H9 (cell line): ENCODE measurements at regions not wholly inside any gene's neighbourhood (a gene's known extent, or its start where the extent isn't known, plus 50 kb on each side); places are given as distances from the start of the nearest gene placed in this dataset.

Experiments
- DNase-seq: peaks from one replicate; pipeline ENCODE4 v3.0.0-alpha.2; 2017
- H2AFZ ChIP-seq: one replicate; pipeline ENCODE4 v1.6.1; 2013; ENCODE audit warnings: mild to moderate bottlenecking, low read length, control low read depth, moderate library complexity
- H2AK5ac ChIP-seq: 2 replicates; pipeline ENCODE4 v1.6.1; 2013; ENCODE audit warnings: low read length, control low read depth, mixed read lengths; ENCODE audit not compliant: insufficient read length
- H2BK120ac ChIP-seq: one replicate; pipeline ENCODE4 v1.6.1; 2013; ENCODE audit warnings: low read depth, mild to moderate bottlenecking, low read length, control low read depth, inconsistent platforms; ENCODE audit not compliant: poor library complexity, severe bottlenecking
- H2BK12ac ChIP-seq: 2 replicates; pipeline ENCODE4 v1.6.1; 2013; ENCODE audit warnings: low read length, control low read depth, mixed read lengths, low read depth; ENCODE audit not compliant: insufficient read length
- H2BK15ac ChIP-seq: 2 replicates; pipeline ENCODE4 v1.6.1; 2013; ENCODE audit warnings: low read depth, low read length, control low read depth
- H2BK20ac ChIP-seq: one replicate; pipeline ENCODE4 v1.6.1; 2013; ENCODE audit warnings: low read depth, mild to moderate bottlenecking, low read length, control low read depth, inconsistent platforms; ENCODE audit not compliant: poor library complexity, severe bottlenecking
- H2BK5ac ChIP-seq: 2 replicates; pipeline ENCODE4 v1.6.1; 2013; ENCODE audit warnings: low read length, control low read depth, mixed read lengths; ENCODE audit not compliant: insufficient read length
- H3K14ac ChIP-seq: 2 replicates; pipeline ENCODE4 v1.6.1; 2013; ENCODE audit warnings: low read length, control low read depth; ENCODE audit not compliant: insufficient read depth
- H3K18ac ChIP-seq: 2 replicates; pipeline ENCODE4 v1.6.1; 2013; ENCODE audit warnings: low read depth, mild to moderate bottlenecking, mixed read lengths, low read length, control low read depth; ENCODE audit not compliant: insufficient read length
- H3K23ac ChIP-seq: 2 replicates; pipeline ENCODE4 v1.6.1; 2013; ENCODE audit warnings: low read length, control low read depth, mixed read lengths, low read depth; ENCODE audit not compliant: insufficient read length
- H3K23me2 ChIP-seq: 2 replicates; pipeline ENCODE4 v1.6.1; 2013; ENCODE audit warnings: low read depth, mild to moderate bottlenecking, mixed read lengths, low read length, control low read depth; ENCODE audit not compliant: insufficient read length, poor library complexity, severe bottlenecking
- H3K27ac ChIP-seq: 2 replicates; pipeline ENCODE4 v1.5.1; 2013; ENCODE audit warnings: low read length, control low read depth, mixed read lengths, low read depth; ENCODE audit not compliant: insufficient read length
- H3K27me3 ChIP-seq: 2 replicates; pipeline ENCODE4 v1.6.1; 2013; ENCODE audit warnings: low read length, control low read depth, inconsistent platforms; ENCODE audit not compliant: insufficient read depth
- H3K4ac ChIP-seq: 2 replicates; pipeline ENCODE4 v1.6.1; 2013; ENCODE audit warnings: low read depth, mild to moderate bottlenecking, control low read depth, inconsistent platforms, low read length, moderate library complexity
- H3K4me1 ChIP-seq: 2 replicates; pipeline ENCODE4 v1.6.1; 2013; ENCODE audit warnings: low read length, control low read depth, inconsistent platforms; ENCODE audit not compliant: insufficient read depth
- H3K4me2 ChIP-seq: 2 replicates; pipeline ENCODE4 v1.6.1; 2013; ENCODE audit warnings: low read length, control low read depth, mixed read lengths; ENCODE audit not compliant: insufficient read length, insufficient read depth
- H3K56ac ChIP-seq: 2 replicates; pipeline ENCODE4 v1.6.1; 2013; ENCODE audit warnings: low read depth, mild to moderate bottlenecking, mixed read lengths, low read length, control low read depth; ENCODE audit not compliant: insufficient read length
- H3K79me1 ChIP-seq: 2 replicates; pipeline ENCODE4 v1.6.1; 2013; ENCODE audit warnings: low read depth, mild to moderate bottlenecking, moderate library complexity, low read length, control low read depth, inconsistent platforms; ENCODE audit not compliant: insufficient read depth, poor library complexity, severe bottlenecking
- H3K79me2 ChIP-seq: 2 replicates; pipeline ENCODE4 v1.6.1; 2013; ENCODE audit warnings: low read length, control low read depth, inconsistent platforms; ENCODE audit not compliant: insufficient read depth
- H3K9ac ChIP-seq: 2 replicates; pipeline ENCODE4 v1.6.1; 2013; ENCODE audit warnings: low read length, control low read depth, mixed read lengths; ENCODE audit not compliant: insufficient read length; ENCODE audit errors: extremely low read depth
- H3K9me3 ChIP-seq: one replicate; pipeline ENCODE4 v1.6.1; 2013; ENCODE audit warnings: low read depth, low read length, inconsistent platforms; ENCODE audit not compliant: control insufficient read depth
- H3T11ph ChIP-seq: one replicate; pipeline ENCODE4 v1.6.1; 2013; ENCODE audit warnings: mild to moderate bottlenecking, low read length, control low read depth, inconsistent platforms
- H4K20me1 ChIP-seq: one replicate; pipeline ENCODE4 v1.6.1; 2013; ENCODE audit not compliant: control insufficient read depth, insufficient read length, insufficient read depth
- H4K5ac ChIP-seq: 2 replicates; pipeline ENCODE4 v1.6.1; 2013; ENCODE audit warnings: low read depth, mild to moderate bottlenecking, mixed read lengths, low read length, control low read depth; ENCODE audit not compliant: insufficient read length
- H4K8ac ChIP-seq: replicated peaks from 2 replicates; pipeline ENCODE4 v1.6.1; 2013; ENCODE audit warnings: low read length, control low read depth, mixed read lengths, low read depth; ENCODE audit not compliant: insufficient read length
- H4K91ac ChIP-seq: 2 replicates; pipeline ENCODE4 v1.6.1; 2013; ENCODE audit warnings: low read depth, mild to moderate bottlenecking, moderate library complexity, mixed read lengths, low read length, control low read depth; ENCODE audit not compliant: insufficient read length
- H3K27ac Mint-ChIP-seq, 3 experiments: 2 replicates in 2 of 3; 3 replicates in 1 of 3; pipeline ENCODE4 v1.8.0; 2020 to 2021; ENCODE audit warnings: mixed read lengths in 3 of 3, mild to moderate bottlenecking in 1 of 3, moderate library complexity in 1 of 3
- H3K27me3 Mint-ChIP-seq: 2 replicates; pipeline ENCODE4 v1.8.0; 2021; ENCODE audit warnings: low read depth, mild to moderate bottlenecking, moderate library complexity, mixed read lengths
- H3K36me3 Mint-ChIP-seq, 3 experiments: 2 replicates in 2 of 3; 3 replicates in 1 of 3; pipeline ENCODE4 v1.8.0; 2020 to 2021; ENCODE audit warnings: low read depth in 3 of 3, mixed read lengths in 3 of 3; ENCODE audit not compliant: insufficient read depth in 1 of 3
- H3K4me1 Mint-ChIP-seq, 2 experiments: 2 replicates each; pipeline ENCODE4 v1.8.0; 2020; ENCODE audit warnings: mixed read lengths in 2 of 2
- H3K4me3 Mint-ChIP-seq, 2 experiments: 2 replicates in 1 of 2; 3 replicates in 1 of 2; pipeline ENCODE4 v1.8.0; 2020 to 2021; ENCODE audit warnings: mild to moderate bottlenecking in 2 of 2, mixed read lengths in 2 of 2, moderate library complexity in 1 of 2
- H3K9me3 Mint-ChIP-seq, 2 experiments: 2 replicates in 1 of 2; 3 replicates in 1 of 2; pipeline ENCODE4 v1.8.0; 2020; ENCODE audit warnings: mild to moderate bottlenecking in 2 of 2, mixed read lengths in 2 of 2, moderate library complexity in 1 of 2
- CTCF ChIP-seq: fragments of 200-600 bp; sonication (generic); conservative IDR thresholded peaks from 3 replicates; pipeline ENCODE4 v1.8.0; 2021; ENCODE audit warnings: antibody characterized with exemption, mild to moderate bottlenecking
- WGBS: extraction: QIAGEN DNeasy Blood & Tissue Kit; methylation state at CpG from one replicate; pipeline ENCODE4 v1.1.7; 2013; ENCODE audit warnings: missing lambda C conversion rate, low lambda C conversion rate, mixed read lengths; ENCODE audit not compliant: insufficient read length; ENCODE audit errors: extremely low coverage; 5-methylcytosine and 5-hydroxymethylcytosine counted together

GRCh38 chr3:67957268-67957667 lies 302.9 kb upstream of the SUCLG2 start:
- no peak overlapping the region for H2BK12ac ChIP-seq
- DNase-seq, result no peak
- no peak overlapping the region for H2BK5ac ChIP-seq
- no peak overlapping the region for H2BK15ac ChIP-seq
- no peak for TF ChIP-seq CTCF
- no peaks in the 10 kb centered on the region for H3K79me2 ChIP-seq
- no peak overlapping the region for H3K23ac ChIP-seq
- WGBS, result no CpG with 5 or more reads among the region's 2 CpGs
- H3T11ph ChIP-seq, result no peak overlapping the region
- no peak overlapping the region for H3K14ac ChIP-seq
- no peak overlapping the region for H3K9ac ChIP-seq
- H3K4ac ChIP-seq, result no peak overlapping the region
- H2BK120ac ChIP-seq, result no peak overlapping the region
- H3K56ac ChIP-seq, result no peak overlapping the region
- no peak overlapping the region for H3K4me2 ChIP-seq
- H3K4me1 ChIP-seq, result no peaks in the 10 kb centered on the region
- H3K27me3 ChIP-seq, result no peaks in the 10 kb centered on the region
- no peak overlapping the region for H3K4me3 Mint-ChIP-seq
- no peak overlapping the region for H2BK20ac ChIP-seq
- H2AK5ac ChIP-seq, result no peak overlapping the region
- no peak overlapping the region for H3K27ac Mint-ChIP-seq
- no peaks in the 10 kb centered on the region for H3K27me3 Mint-ChIP-seq
- peaks cover 0 to 3% of the 10 kb centered on the region in 2 experiments; a peak in 3 of 5 replicates for H3K9me3 Mint-ChIP-seq
- no peak overlapping the region for H3K18ac ChIP-seq
- H3K23me2 ChIP-seq, result no peaks in the 10 kb centered on the region
- H3K79me1 ChIP-seq, result no peaks in the 10 kb centered on the region
- H4K8ac ChIP-seq, result no peak overlapping the region
- no peak overlapping the region for H2AFZ ChIP-seq
- no peak overlapping the region for H4K91ac ChIP-seq
- no peak overlapping the region for H3K27ac ChIP-seq
- no peaks in the 10 kb centered on the region for H3K4me1 Mint-ChIP-seq
- no peaks in the 10 kb centered on the region for H3K9me3 ChIP-seq
- H4K5ac ChIP-seq, result no peak overlapping the region
- no peaks in the 10 kb centered on the region; a peak in 1 of 7 replicates for H3K36me3 Mint-ChIP-seq
- no peaks in the 10 kb centered on the region for H4K20me1 ChIP-seq
